HepG2 (cell line): ENCODE measurements at regions not wholly inside any gene's neighbourhood (a gene's known extent, or its start where the extent isn't known, plus 50 kb on each side); places are given as distances from the start of the nearest gene placed in this dataset.

ENCODE experiments used
- ATAC-seq: fragments of 200-7000 bp; cut with Tn5 transposase; 3 replicates; pipeline ENCODE4 v1.9.1; 2020; ENCODE audit warnings: mild to moderate bottlenecking, moderate library complexity
- BruUV-seq: library from RNA; stranded (reverse); fragments of 400-500 nt; replicated peaks from 2 replicates; lab custom pipeline; 2021; lab: Mats Ljungman, UMichigan
- CTCF ChIA-PET: fragments of 300-600 bp; formaldehyde crosslinking; extraction: SDS; loops from one replicate; lab custom pipeline; 2021; ENCODE audit warnings: low total read pairs, inconsistent platforms, low intra/inter-chr PET ratio; lab: Yijun Ruan, JAX
- POLR2A ChIA-PET: fragments of 350-600 bp; sonication (Branson Sonifier 250); formaldehyde crosslinking; loops from one replicate; lab custom pipeline; 2020; ENCODE audit warnings: antibody characterized with exemption, inconsistent platforms; lab: Yijun Ruan, JAX
- DNase-seq: peaks from one replicate; pipeline ENCODE4 v3.0.0-alpha.2; 2015; ENCODE audit warnings: low spot score
- FAIRE-seq: peaks from 3 replicates; lab custom pipeline; 2011; peaks lifted over from hg19 to GRCh38; lab: Jason Lieb, UNC
- H2AFZ ChIP-seq: one replicate; pipeline ENCODE4 v1.6.1; 2011; ENCODE audit warnings: low read length, inconsistent platforms
- H3K27ac ChIP-seq: fragments of 300-600 bp; 3 replicates; pipeline ENCODE4 v1.8.0; 2011; ENCODE audit warnings: mixed run types, mild to moderate bottlenecking, mixed read lengths, low read length, inconsistent platforms; ENCODE audit not compliant: insufficient read depth; ENCODE audit errors: extremely low read length
- H3K27me3 ChIP-seq, 2 experiments: fragments of 200-600 bp in 1 of 2; 2 replicates in 1 of 2; 3 replicates in 1 of 2; pipeline versions ENCODE4 v1.6.0 to v1.8.0; 2011; ENCODE audit warnings: low read length in 2 of 2, mild to moderate bottlenecking in 2 of 2, moderate library complexity in 2 of 2, inconsistent platforms in 1 of 2; ENCODE audit not compliant: insufficient read depth in 2 of 2, control insufficient read depth in 1 of 2
- H3K36me3 ChIP-seq, 2 experiments: fragments of 200-600 bp in 1 of 2; replicated peaks in 1 of 2; 2 replicates in 1 of 2; 3 replicates in 1 of 2; pipeline versions ENCODE4 v1.5.1 to v1.8.0; 2011; ENCODE audit warnings: low read length in 2 of 2, inconsistent platforms in 1 of 2; ENCODE audit not compliant: insufficient read depth in 2 of 2, control insufficient read depth in 1 of 2
- H3K4me1 ChIP-seq: 2 replicates; pipeline ENCODE4 v1.5.1; 2012; ENCODE audit warnings: low read length, inconsistent platforms; ENCODE audit not compliant: insufficient read depth
- H3K4me2 ChIP-seq: 2 replicates; pipeline ENCODE4 v1.6.0; 2011; ENCODE audit warnings: low read depth, low read length, inconsistent platforms
- H3K4me3 ChIP-seq, 3 experiments: fragments of 200-600 bp in 1 of 3; sonication (generic), shearing (Covaris generic) in 1 of 3; replicated peaks in 1 of 3; 2 replicates each; pipeline ENCODE4 v1.5.1; 2011 to 2016; ENCODE audit warnings: low read length in 3 of 3, inconsistent platforms in 2 of 3, low read depth in 2 of 3, mild to moderate bottlenecking in 2 of 3, control low read depth in 1 of 3, mixed read lengths in 1 of 3; ENCODE audit not compliant: insufficient read depth in 1 of 3
- H3K79me2 ChIP-seq: one replicate; pipeline ENCODE4 v1.6.1; 2011; ENCODE audit warnings: low read length, inconsistent platforms; ENCODE audit not compliant: insufficient read depth
- H3K9ac ChIP-seq: 2 replicates; pipeline ENCODE4 v1.6.0; 2011; ENCODE audit warnings: mild to moderate bottlenecking, low read depth, low read length, inconsistent platforms; ENCODE audit not compliant: insufficient read depth
- H3K9me3 ChIP-seq: 2 replicates; pipeline ENCODE4 v1.5.1; 2012; ENCODE audit warnings: mild to moderate bottlenecking, low read length
- H4K20me1 ChIP-seq: 2 replicates; pipeline ENCODE4 v1.6.0; 2011; ENCODE audit warnings: inconsistent platforms, mild to moderate bottlenecking, low read length, moderate library complexity; ENCODE audit not compliant: insufficient read depth
- ARID2 ChIP-seq: sonication (generic); formaldehyde crosslinking; IDR thresholded peaks from 2 replicates; pipeline ENCODE4 v1.8.1; 2022; ENCODE audit warnings: mild to moderate bottlenecking, missing genetic modification reagents, borderline replicate concordance
- ELF3 ChIP-seq: IDR thresholded peaks from 2 replicates; pipeline ENCODE4 v1.6.1; 2016; ENCODE audit warnings: missing genetic modification reagents, missing compliant biosample characterization
- GPN1 ChIP-seq: sonication (generic); formaldehyde crosslinking; IDR thresholded peaks from 2 replicates; pipeline ENCODE4 v1.5.1; 2020; ENCODE audit warnings: missing genetic modification reagents, borderline replicate concordance
- KDM2A ChIP-seq: sonication (generic); formaldehyde crosslinking; IDR thresholded peaks from 2 replicates; pipeline ENCODE4 v1.4.0; 2020; ENCODE audit warnings: low read depth, missing genetic modification reagents, borderline replicate concordance
- MAFK ChIP-seq, 2 experiments: IDR thresholded peaks in 1 of 2; conservative IDR thresholded peaks in 1 of 2; 2 replicates each; pipeline ENCODE4 v1.6.1; 2011; ENCODE audit warnings: improper control_type of control experiment in 2 of 2, low read length in 2 of 2
- NCOA1 ChIP-seq: sonication (generic); formaldehyde crosslinking; IDR thresholded peaks from 2 replicates; pipeline ENCODE4 v1.9.0; 2021; ENCODE audit warnings: missing genetic modification reagents
- NFRKB ChIP-seq: fragments of 450-650 bp; IDR thresholded peaks from 2 replicates; pipeline ENCODE4 v1.6.1; 2017
- ZNF382 ChIP-seq: sonication (generic); formaldehyde crosslinking; IDR thresholded peaks from 2 replicates; pipeline ENCODE4 v1.5.0; 2020; ENCODE audit warnings: missing genetic modification reagents, mild to moderate bottlenecking, borderline replicate concordance
- ZNF652 ChIP-seq: IDR thresholded peaks from 2 replicates; pipeline ENCODE4 v1.6.1; 2016; ENCODE audit warnings: low read depth, borderline replicate concordance
- ZNF770 ChIP-seq: sonication (generic); formaldehyde crosslinking; IDR thresholded peaks from 2 replicates; pipeline ENCODE4 v1.5.0; 2020; ENCODE audit warnings: mild to moderate bottlenecking, missing genetic modification reagents
- ZNF772 ChIP-seq: sonication (generic); formaldehyde crosslinking; IDR thresholded peaks from 2 replicates; pipeline ENCODE4 v1.5.0; 2020; ENCODE audit warnings: mild to moderate bottlenecking, missing genetic modification reagents
- WGBS: methylation state at CpG from one replicate; pipeline ENCODE4 v1.1.6; 2017; ENCODE audit warnings: low lambda C conversion rate; 5-methylcytosine and 5-hydroxymethylcytosine counted together
- in situ Hi-C: cut with HindIII; loops from 2 replicates; pipeline ENCODE4 v1.10.0; 2017; ENCODE audit warnings: low pct_unique_long_range_greater_than_20kb; ENCODE audit not compliant: extremely low pct_ligation_motif_present
- intact Hi-C: fragments of 100-400 bp; cut with micrococcal nuclease; formaldehyde crosslinking; loops from one replicate; pipeline ENCODE4 v1.10.0; 2022; ENCODE audit not compliant: unreplicated experiment

GRCh38 chr6:22411376-22412105 is 114.7 kb upstream of the PRL start:
- no peaks in the 10 kb centered on the region for H3K79me2 ChIP-seq
- H3K9ac ChIP-seq: no peak overlapping the region
- H2AFZ ChIP-seq: no peak overlapping the region
- no peaks in the 10 kb centered on the region for H4K20me1 ChIP-seq
- POLR2A ChIA-PET: no interaction called here
- peaks cover 85% of the 10 kb centered on the region for H3K9me3 ChIP-seq
- no peaks in the 10 kb centered on the region for H3K27me3 ChIP-seq
- intact Hi-C loops: no loop called here
- H3K4me1 ChIP-seq: no peaks in the 10 kb centered on the region
- no peaks in the 10 kb centered on the region for H3K36me3 ChIP-seq
- DNase-seq: no peak
- CTCF ChIA-PET: no interaction called here
- H3K4me2 ChIP-seq: no peak overlapping the region
- TF ChIP-seq ZNF382 (CRISPR knock-in tag) (no peak), ARID2 (no peak), MAFK (conservative IDR thresholded peaks at IDR 0.05 in 1 of 2, IDR thresholded peaks at IDR 0.05 in 1 of 2; ENCODE audit: low read length in 2 of 2) (0 out of 4 replicates have a peak, but pooled peaks of 1 of the 2 experiments have one; percentile 3), GPN1 (no peak), NFRKB (no peak), ELF3 (no peak)
- H3K4me3 ChIP-seq: no peak overlapping the region
- 2% methylated on average over 3 of the region's 3 CpGs for WGBS
- no peak overlapping the region for H3K27ac ChIP-seq
- BruUV-seq: no TSS peak
- in situ Hi-C loops: no loop called here
- no peak for ATAC-seq
- FAIRE-seq: no peak

DNA sequence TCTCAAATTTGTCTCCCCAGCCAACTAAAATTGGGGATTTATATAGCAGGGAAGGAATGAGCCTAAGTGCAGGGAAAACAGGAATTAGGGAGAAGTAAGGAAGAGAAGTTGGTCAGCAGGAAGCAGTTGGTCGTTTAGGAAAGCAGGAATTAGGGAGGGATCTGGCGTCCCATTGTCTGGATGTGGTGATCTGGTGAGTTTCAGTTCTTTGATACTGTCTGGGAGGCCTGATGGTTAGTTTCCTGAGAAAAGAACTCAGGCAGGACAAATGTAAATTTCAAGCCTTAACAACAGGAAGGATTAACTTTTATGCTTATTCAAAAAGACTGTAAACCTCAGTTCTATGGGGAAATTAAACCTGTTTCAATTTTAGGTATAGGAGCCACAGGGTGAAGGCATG is 116.2 kb upstream of the PRL start:
- ATAC-seq: no peak
- no peaks in the 10 kb centered on the region for H3K27me3 ChIP-seq
- H3K79me2 ChIP-seq: no peaks in the 10 kb centered on the region
- no peak overlapping the region for H3K4me3 ChIP-seq
- no peak overlapping the region for H2AFZ ChIP-seq
- no peak overlapping the region for H3K9ac ChIP-seq
- no peak overlapping the region for H3K4me2 ChIP-seq
- ChIA-PET POLR2A (no interaction called here), CTCF (no interaction called here)
- TF ChIP-seq ZNF772 (no peak), NCOA1 (CRISPR knock-in tag) (no peak), KDM2A (no peak), ZNF652 (CRISPR knock-in tag) (no peak), ZNF770 (no peak)
- H3K36me3 ChIP-seq: no peaks in the 10 kb centered on the region
- DNase-seq: no peak
- peaks cover 84% of the 10 kb centered on the region for H3K9me3 ChIP-seq
- no peaks in the 10 kb centered on the region for H3K4me1 ChIP-seq
- WGBS: 12% methylated on average over 2 of the region's 2 CpGs
- FAIRE-seq: no peak
- H4K20me1 ChIP-seq: no peaks in the 10 kb centered on the region
- intact Hi-C loops: no loop called here
- in situ Hi-C loops: no loop called here
- no TSS peak for BruUV-seq
- H3K27ac ChIP-seq: no peak overlapping the region
